H1 (cell line): ENCODE measurements at regions not wholly inside any gene's neighbourhood (a gene's known extent, or its start where the extent isn't known, plus 50 kb on each side); places are given as distances from the start of the nearest gene placed in this dataset.

ENCODE experiments used
- CTCF ChIA-PET: fragments of 300-600 bp; sonication (Branson Sonifier 250); formaldehyde crosslinking; loops from one replicate; lab custom pipeline; 2021; ENCODE audit not compliant: partially characterized antibody; lab: Charles Lee
- POLR2A ChIA-PET: fragments of 300-600 bp; sonication (Branson Sonifier 250); formaldehyde crosslinking; loops from one replicate; lab custom pipeline; 2021; ENCODE audit warnings: inconsistent platforms; ENCODE audit not compliant: partially characterized antibody; lab: Charles Lee
- DNase-seq, 2 experiments: peaks; one replicate each; pipeline versions ENCODE4 v3.0.0 to v3.0.0-alpha.2; 2010 to 2022; ENCODE audit warnings: low spot score in 2 of 2, low read depth in 1 of 2, mixed read lengths in 1 of 2
- FAIRE-seq: peaks from 2 replicates; lab custom pipeline; 2011; peaks lifted over from hg19 to GRCh38; lab: Jason Lieb, UNC
- H2AFZ ChIP-seq: 2 replicates; pipeline ENCODE4 v1.8.1; 2012; ENCODE audit warnings: low read length, inconsistent platforms
- H2AK5ac ChIP-seq: 2 replicates; pipeline ENCODE4 v1.6.1; 2013; ENCODE audit warnings: low read depth, low read length
- H2BK120ac ChIP-seq: replicated peaks from 2 replicates; pipeline ENCODE3; 2013; ENCODE audit warnings: low read depth, low read length, inconsistent platforms
- H2BK12ac ChIP-seq: 2 replicates; pipeline ENCODE4 v1.6.1; 2013; ENCODE audit warnings: low read depth, low read length
- H2BK15ac ChIP-seq: 2 replicates; pipeline ENCODE4 v1.6.1; 2013; ENCODE audit warnings: low read length
- H2BK20ac ChIP-seq: 2 replicates; pipeline ENCODE4 v1.6.1; 2013; ENCODE audit warnings: low read length
- H2BK5ac ChIP-seq: 2 replicates; pipeline ENCODE4 v1.6.1; 2013; ENCODE audit warnings: low read depth, low read length
- H3K14ac ChIP-seq: 2 replicates; pipeline ENCODE4 v1.6.1; 2013; ENCODE audit warnings: inconsistent platforms; ENCODE audit not compliant: insufficient read length
- H3K18ac ChIP-seq: 2 replicates; pipeline ENCODE4 v1.6.1; 2013; ENCODE audit warnings: low read length; ENCODE audit errors: extremely low read depth
- H3K23ac ChIP-seq: 2 replicates; pipeline ENCODE4 v1.6.1; 2013; ENCODE audit warnings: inconsistent platforms; ENCODE audit not compliant: insufficient read length
- H3K23me2 ChIP-seq: 2 replicates; pipeline ENCODE4 v1.6.1; 2013; ENCODE audit warnings: low read depth, low read length
- H3K27ac ChIP-seq: 2 replicates; pipeline ENCODE4 v1.6.1; 2011; ENCODE audit warnings: low read depth, low read length, inconsistent platforms
- H3K27me3 ChIP-seq, 4 experiments: replicated peaks in 1 of 4; 1 replicate in 1 of 4; 2 replicates in 3 of 4; pipeline versions ENCODE4 v1.6.1 to v1.8.1; 2011 to 2013; ENCODE audit warnings: low read length in 3 of 4, mild to moderate bottlenecking in 3 of 4, inconsistent platforms in 2 of 4, mixed read lengths in 2 of 4, moderate library complexity in 1 of 4; ENCODE audit not compliant: control insufficient read depth in 3 of 4, insufficient read depth in 3 of 4; ENCODE audit errors: extremely low read depth in 1 of 4
- H3K36me3 ChIP-seq, 4 experiments: 2 replicates each; pipeline versions ENCODE4 v1.6.1 to v1.8.1; 2011 to 2013; ENCODE audit warnings: mild to moderate bottlenecking in 4 of 4, low read length in 3 of 4, moderate library complexity in 2 of 4, control low read depth in 1 of 4, inconsistent platforms in 1 of 4; ENCODE audit not compliant: insufficient read depth in 4 of 4, control insufficient read depth in 2 of 4
- H3K4ac ChIP-seq: replicated peaks from 2 replicates; pipeline ENCODE3; 2013; ENCODE audit warnings: low read length, low read depth, mixed read lengths, inconsistent platforms; ENCODE audit not compliant: insufficient read length
- H3K4me1 ChIP-seq, 4 experiments: replicated peaks in 1 of 4; 1 replicate in 1 of 4; 2 replicates in 3 of 4; pipeline versions ENCODE4 v1.6.1 to v1.8.1; 2011 to 2013; ENCODE audit warnings: low read length in 3 of 4, inconsistent platforms in 2 of 4, mixed read lengths in 1 of 4; ENCODE audit not compliant: insufficient read depth in 4 of 4, control insufficient read depth in 3 of 4
- H3K4me2 ChIP-seq, 2 experiments: 2 replicates each; pipeline versions ENCODE4 v1.6.1 to v1.8.1; 2011 to 2013; ENCODE audit warnings: low read depth in 2 of 2, low read length in 2 of 2, control low read depth in 1 of 2, inconsistent platforms in 1 of 2, mild to moderate bottlenecking in 1 of 2; ENCODE audit not compliant: insufficient read depth in 1 of 2
- H3K4me3 ChIP-seq, 4 experiments: fragments of 200-600, 300-600 bp in 1 of 4; sonication (generic), shearing (Covaris generic), sonication (Bioruptor Twin) in 1 of 4; 2 replicates each; pipeline versions ENCODE4 v1.5.1 to v1.8.1; 2011 to 2016; ENCODE audit warnings: low read length in 4 of 4, low read depth in 3 of 4, control low read depth in 2 of 4, inconsistent platforms in 2 of 4, mild to moderate bottlenecking in 2 of 4, mixed read lengths in 1 of 4, moderate library complexity in 1 of 4; ENCODE audit not compliant: insufficient read depth in 2 of 4; ENCODE audit errors: extremely low read depth in 1 of 4
- H3K56ac ChIP-seq: replicated peaks from 2 replicates; pipeline ENCODE3; 2013; ENCODE audit warnings: low read depth, mild to moderate bottlenecking, mixed read lengths, low read length, inconsistent platforms; ENCODE audit not compliant: insufficient read length
- H3K79me1 ChIP-seq: 2 replicates; pipeline ENCODE4 v1.6.1; 2013; ENCODE audit warnings: low read depth, low read length, control low read depth
- H3K79me2 ChIP-seq, 2 experiments: 2 replicates each; pipeline versions ENCODE4 v1.6.1 to v1.8.1; 2012 to 2013; ENCODE audit warnings: low read length in 2 of 2, mild to moderate bottlenecking in 2 of 2, inconsistent platforms in 1 of 2; ENCODE audit not compliant: insufficient read depth in 2 of 2, control insufficient read depth in 1 of 2
- H3K9ac ChIP-seq, 4 experiments: replicated peaks in 1 of 4; 1 replicate in 1 of 4; 2 replicates in 3 of 4; pipeline versions ENCODE4 v1.6.1 to v1.8.1; 2011 to 2013; ENCODE audit warnings: low read depth in 3 of 4, low read length in 3 of 4, control low read depth in 2 of 4, mild to moderate bottlenecking in 2 of 4, moderate library complexity in 2 of 4, inconsistent platforms in 1 of 4; ENCODE audit errors: extremely low read depth in 1 of 4
- H3K9me3 ChIP-seq, 2 experiments: 2 replicates each; pipeline versions ENCODE4 v1.6.1 to v1.8.1; 2012 to 2013; ENCODE audit warnings: mild to moderate bottlenecking in 2 of 2, moderate library complexity in 2 of 2, control low read depth in 1 of 2, inconsistent platforms in 1 of 2, low read depth in 1 of 2, low read length in 1 of 2, mixed read lengths in 1 of 2; ENCODE audit not compliant: insufficient read depth in 2 of 2
- H4K20me1 ChIP-seq, 2 experiments: replicated peaks in 1 of 2; 2 replicates each; pipeline versions ENCODE3 to v1.8.1; 2011 to 2013; ENCODE audit warnings: inconsistent platforms in 2 of 2, low read length in 2 of 2, mild to moderate bottlenecking in 1 of 2; ENCODE audit not compliant: insufficient read depth in 2 of 2, control insufficient read depth in 1 of 2
- H4K5ac ChIP-seq: 2 replicates; pipeline ENCODE4 v1.6.1; 2013; ENCODE audit warnings: low read length, low read depth, mixed read lengths, inconsistent platforms; ENCODE audit not compliant: insufficient read length
- H4K8ac ChIP-seq: 2 replicates; pipeline ENCODE4 v1.8.0; 2013; ENCODE audit warnings: mild to moderate bottlenecking, moderate library complexity, low read length, inconsistent platforms; ENCODE audit not compliant: insufficient read depth; ENCODE audit errors: extremely low read depth
- H4K91ac ChIP-seq: replicated peaks from 2 replicates; pipeline ENCODE3; 2013; ENCODE audit warnings: low read length, mixed read lengths, inconsistent platforms; ENCODE audit not compliant: insufficient read length
- BRCA1 ChIP-seq: IDR thresholded peaks from 2 replicates; pipeline ENCODE4 v1.6.1; 2012; ENCODE audit warnings: low read depth, low read length, improper control_type of control experiment
- CEBPB ChIP-seq: IDR thresholded peaks from 2 replicates; pipeline ENCODE4 v1.6.1; 2012; ENCODE audit warnings: low read depth, low read length
- EGR1 ChIP-seq: IDR thresholded peaks from 2 replicates; pipeline ENCODE4 v1.6.1; 2011; ENCODE audit warnings: low read depth, low read length, borderline replicate concordance
- EZH2 ChIP-seq: fragments of 200-600 bp; sonication (generic); IDR thresholded peaks from 2 replicates; pipeline ENCODE4 v1.7.1; 2012; ENCODE audit warnings: low read depth, mild to moderate bottlenecking, moderate library complexity, low read length, inconsistent platforms; ENCODE audit not compliant: severe bottlenecking
- GABPA ChIP-seq: IDR thresholded peaks from 2 replicates; pipeline ENCODE4 v1.6.1; 2011; ENCODE audit warnings: mild to moderate bottlenecking, low read length, moderate library complexity, borderline replicate concordance; ENCODE audit not compliant: insufficient read depth
- HDAC6 ChIP-seq: IDR thresholded peaks from one replicate; pipeline ENCODE4 v1.7.1; 2012; ENCODE audit warnings: low read depth, mild to moderate bottlenecking, inconsistent platforms, low read length, moderate library complexity
- MAFK ChIP-seq: IDR thresholded peaks from 2 replicates; pipeline ENCODE4 v1.6.1; 2012; ENCODE audit warnings: low read depth, mild to moderate bottlenecking, improper control_type of control experiment, low read length
- RBBP5 ChIP-seq: IDR thresholded peaks from 2 replicates; pipeline ENCODE4 v1.7.1; 2012; ENCODE audit warnings: low read depth, mild to moderate bottlenecking, inconsistent platforms, low read length, moderate library complexity, borderline replicate concordance
- RFX5 ChIP-seq: IDR thresholded peaks from 2 replicates; pipeline ENCODE4 v1.6.1; 2011; ENCODE audit warnings: low read depth, low read length, improper control_type of control experiment, borderline replicate concordance
- SIRT6 ChIP-seq: IDR thresholded peaks from one replicate; pipeline ENCODE4 v1.7.1; 2012; ENCODE audit warnings: low read length, inconsistent platforms
- SP4 ChIP-seq: IDR thresholded peaks from 2 replicates; pipeline ENCODE4 v1.6.1; 2012; ENCODE audit warnings: low read length, inconsistent platforms
- SUZ12 ChIP-seq: fragments of 200-600 bp; sonication (generic); IDR thresholded peaks from 2 replicates; pipeline ENCODE4 v1.6.1; 2012; ENCODE audit warnings: mild to moderate bottlenecking, inconsistent platforms, low read length, moderate library complexity, mixed read lengths
- TAF1 ChIP-seq: IDR thresholded peaks from 2 replicates; pipeline ENCODE4 v1.6.1; 2011; ENCODE audit warnings: mild to moderate bottlenecking, low read depth, low read length
- TEAD4 ChIP-seq: IDR thresholded peaks from 2 replicates; pipeline ENCODE4 v1.6.1; 2012; ENCODE audit warnings: low read depth, low read length, inconsistent platforms, mixed read lengths
- WGBS, 2 experiments: shearing (Covaris generic) in 1 of 2; methylation state at CpG; one replicate each; pipeline versions ENCODE4 v1.1.6 to v1.1.7; 2013 to 2015; ENCODE audit warnings: low lambda C conversion rate in 2 of 2, mixed read lengths in 2 of 2, inconsistent platforms in 1 of 2, low coverage in 1 of 2, missing lambda C conversion rate in 1 of 2; ENCODE audit not compliant: insufficient replicate concordance in 2 of 2, insufficient coverage in 1 of 2, insufficient read length in 1 of 2; ENCODE audit errors: extremely low coverage in 1 of 2, missing lambda C conversion rate in 1 of 2; 5-methylcytosine and 5-hydroxymethylcytosine counted together

DNA sequence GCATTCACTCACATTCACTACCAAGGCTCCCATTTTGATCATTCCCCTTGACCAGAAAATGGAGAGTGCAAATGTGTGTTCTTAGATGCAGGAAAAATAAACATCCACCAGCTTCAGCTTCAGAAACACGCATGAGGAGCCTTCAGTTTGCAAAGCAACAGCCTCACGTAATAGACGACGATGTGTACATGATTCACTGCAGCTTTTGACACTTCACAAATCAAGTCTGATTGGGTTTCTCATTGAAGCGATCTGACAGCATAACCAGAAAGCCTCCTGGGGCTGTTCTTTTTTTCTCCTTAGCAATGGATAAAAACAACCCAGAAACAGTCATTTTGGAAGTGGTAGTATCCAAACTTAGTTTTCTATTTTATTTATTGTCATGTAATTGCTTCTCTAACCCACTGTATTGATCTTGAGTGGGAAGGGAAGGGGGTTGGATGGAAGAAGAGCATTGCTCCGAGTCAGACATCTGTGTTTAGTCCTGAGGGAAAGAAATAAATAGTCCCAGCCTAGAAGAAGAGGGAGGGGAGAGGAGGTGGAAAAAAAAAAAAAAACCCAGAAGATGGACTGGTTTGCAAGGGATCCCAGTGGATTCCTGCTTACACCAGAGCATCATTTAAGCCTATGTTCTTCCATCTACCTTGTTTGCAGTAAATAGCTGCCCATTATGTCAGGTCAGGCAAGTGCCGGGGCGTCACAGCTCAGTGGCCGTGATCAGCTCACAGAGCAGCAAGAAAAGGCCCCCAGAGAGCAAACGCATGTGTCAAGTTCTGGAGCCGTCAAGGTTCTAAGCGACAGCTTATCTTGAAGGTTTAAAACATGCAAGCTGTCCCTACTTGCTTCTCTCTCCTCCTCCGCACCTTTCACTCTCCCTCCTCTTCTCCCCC is 190.2 kb upstream of the SNX2 start:
- Histone ChIP-seq H3K18ac (no peak overlapping the region), H4K8ac (no peak overlapping the region), H3K79me1 (no peaks in the 10 kb centered on the region), H4K91ac (no peak overlapping the region), H3K4me3 (no peak overlapping the region), H2AFZ (peak overlapping the region; percentile 61; the same call in 1 of the 2 replicates), H3K36me3 (no peaks in the 10 kb centered on the region), H3K56ac (no peak overlapping the region), H2BK5ac (no peak overlapping the region), H3K79me2 (no peaks in the 10 kb centered on the region), H3K4me1 (no peaks in the 10 kb centered on the region), H3K23me2 (no peaks in the 10 kb centered on the region), H3K9ac (no peak overlapping the region), H3K4me2 (no peak overlapping the region), H3K9me3 (no peaks in the 10 kb centered on the region), H2BK15ac (no peak overlapping the region), H2BK12ac (no peak overlapping the region), H4K5ac (no peak overlapping the region), H3K23ac (no peak overlapping the region), H3K27me3 (no peaks in the 10 kb centered on the region), H2BK20ac (no peak overlapping the region), H2BK120ac (no peak overlapping the region), H3K14ac (no peak overlapping the region), H2AK5ac (no peak overlapping the region), H3K27ac (no peak overlapping the region), H4K20me1 (no peaks in the 10 kb centered on the region), H3K4ac (no peak overlapping the region)
- FAIRE-seq, result no peak
- WGBS, 2 experiments, result 91 to 100% methylated on average over 1 to 13 of the region's 13 CpGs
- no peak for TF ChIP-seq CEBPB
- TF ChIP-seq BRCA1, result no peak
- TF ChIP-seq HDAC6, result no peak
- TF ChIP-seq RBBP5, result no peak
- TF ChIP-seq TAF1, result no peak
- no peak for TF ChIP-seq RFX5
- no peak for TF ChIP-seq EZH2
- TF ChIP-seq TEAD4, result no peak
- TF ChIP-seq EGR1, result no peak
- TF ChIP-seq GABPA, result no peak
- no peak for TF ChIP-seq MAFK
- no peak for TF ChIP-seq SUZ12
- TF ChIP-seq SIRT6, result no peak
- no peak for TF ChIP-seq SP4
- CTCF ChIA-PET, result interaction anchor here (1.1 to 1.5 kb wide), 2 partner anchors 41 to 84 kb away, joined by 3 to 7 read pairs; no protein-coding TSS in a partner anchor
- POLR2A ChIA-PET, result interaction anchor here (0.5 kb wide), 1 partner anchor 261 kb away, joined by 3 read pairs; the partner anchor contains the start of gene SNX24
- DNase-seq, result no peak
